Limb (tissue), 2 donors: ENCODE measurements at regions not wholly inside any gene's neighbourhood (a gene's known extent, or its start where the extent isn't known, plus 50 kb on each side); places are given as distances from the start of the nearest gene placed in this dataset.

Experiments used
- DNase-seq, 2 donors: peaks; one replicate each; pipeline ENCODE4 v3.0.0-alpha.2; 2016; ENCODE audit errors: extremely low spot score in 2 of 2

DNA sequence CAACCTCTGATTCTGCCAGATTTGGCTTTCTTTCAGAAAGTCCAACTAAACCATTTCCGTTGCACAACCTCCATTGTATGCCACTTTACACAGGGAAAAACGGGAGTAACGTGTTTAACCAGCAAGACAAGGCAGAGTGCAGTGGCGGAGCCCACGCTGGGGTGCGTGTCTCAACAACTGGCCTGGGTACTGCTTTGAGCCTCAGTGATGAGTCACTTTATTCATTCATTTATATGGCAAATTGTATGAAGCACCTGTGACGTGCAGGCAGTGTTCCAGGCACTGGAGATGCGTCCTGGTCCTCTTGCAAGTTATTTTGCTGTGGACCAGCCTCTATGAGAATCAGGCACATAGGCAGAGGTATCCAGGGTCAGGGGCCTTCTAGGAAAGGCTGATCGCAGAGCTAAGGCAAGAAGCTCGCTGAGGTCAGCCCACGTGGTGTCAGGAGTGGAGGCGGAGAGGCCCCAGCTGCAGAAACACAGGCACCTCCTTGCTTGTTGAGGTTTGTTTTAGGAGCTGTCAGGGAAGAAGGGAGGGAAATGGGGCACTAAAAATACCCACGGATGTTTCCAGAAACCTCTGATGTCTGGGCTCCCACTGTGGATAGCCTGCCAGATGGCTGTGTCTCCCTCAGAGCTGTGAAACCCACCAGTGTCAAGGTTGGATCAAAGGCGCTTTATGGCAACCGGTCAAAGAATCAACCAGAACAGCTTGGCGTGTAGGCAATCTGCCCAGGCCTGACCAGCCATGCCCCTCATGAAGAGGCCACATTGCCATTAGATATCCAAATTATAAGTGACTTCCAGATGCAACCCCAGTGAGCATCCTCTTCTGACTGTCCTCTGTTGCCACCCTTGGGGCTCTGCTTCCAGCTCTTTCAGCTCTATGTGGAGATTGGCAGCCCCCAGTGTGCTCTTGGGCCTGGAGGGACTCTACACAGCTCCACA is 157.2 kb downstream of the CD83 start:
- no peak for DNase-seq

- DNase-seq = peak in 1 of 2 donors; percentile 37
Measured at GRCh38 chr6:14275493-14275851, 157.9 kb downstream of the CD83 start.

DNA sequence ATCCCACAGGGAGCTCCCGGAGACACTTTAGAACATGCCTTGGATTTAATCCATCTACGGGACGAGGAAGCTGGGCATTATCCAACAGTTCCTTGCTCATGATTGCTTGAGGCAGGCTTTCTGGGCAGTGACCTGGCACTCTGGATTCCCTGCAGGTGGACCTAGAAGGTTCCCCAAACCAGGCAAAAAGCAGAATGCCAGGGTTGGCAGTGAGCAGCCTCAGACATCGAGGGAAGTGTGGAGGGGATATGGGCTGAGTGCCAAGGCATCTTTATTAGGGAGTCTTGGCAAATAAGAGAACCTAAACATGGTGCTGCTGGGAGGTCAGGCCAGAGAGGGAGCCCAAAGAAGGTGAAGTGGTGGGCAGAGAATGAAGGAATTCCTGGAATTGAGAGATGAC is 158.5 kb downstream of the CD83 start:
- no peak for DNase-seq

GRCh38 chr6:14276667-14277404 is 159.3 kb downstream of the CD83 start:
- DNase-seq = no peak

- no peak for DNase-seq
Measured at GRCh38 chr6:14277405-14277930, 159.9 kb downstream of the CD83 start.

- no peak for DNase-seq
Measured at GRCh38 chr6:14278006-14278405, 160.4 kb downstream of the CD83 start.

DNA sequence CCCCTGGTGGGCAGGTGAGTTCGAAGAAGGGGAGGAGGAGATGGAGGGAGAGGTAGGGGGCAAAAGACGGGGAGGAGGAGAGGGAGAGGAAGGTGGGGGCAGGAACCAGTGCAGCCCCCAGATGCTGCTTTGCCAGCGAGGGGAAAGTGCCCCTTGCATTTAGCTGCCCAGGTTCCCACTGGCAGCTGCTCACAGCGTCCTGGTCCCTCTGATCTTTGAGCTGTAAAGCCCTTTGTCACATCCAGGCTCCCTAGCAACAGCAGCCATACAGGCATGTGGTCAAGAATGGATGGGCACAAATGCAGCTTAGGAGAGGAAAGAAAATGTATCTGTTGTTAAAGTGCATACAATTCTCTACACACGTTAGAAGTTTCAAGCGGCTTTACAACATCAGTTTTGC is 160.9 kb downstream of the CD83 start:
- no peak for DNase-seq

- no peak for DNase-seq
Measured at GRCh38 chr6:14280006-14280510, 162.5 kb downstream of the CD83 start.

- DNase-seq = no peak
Measured at GRCh38 chr6:14280766-14281293, 163.3 kb downstream of the CD83 start.

DNA sequence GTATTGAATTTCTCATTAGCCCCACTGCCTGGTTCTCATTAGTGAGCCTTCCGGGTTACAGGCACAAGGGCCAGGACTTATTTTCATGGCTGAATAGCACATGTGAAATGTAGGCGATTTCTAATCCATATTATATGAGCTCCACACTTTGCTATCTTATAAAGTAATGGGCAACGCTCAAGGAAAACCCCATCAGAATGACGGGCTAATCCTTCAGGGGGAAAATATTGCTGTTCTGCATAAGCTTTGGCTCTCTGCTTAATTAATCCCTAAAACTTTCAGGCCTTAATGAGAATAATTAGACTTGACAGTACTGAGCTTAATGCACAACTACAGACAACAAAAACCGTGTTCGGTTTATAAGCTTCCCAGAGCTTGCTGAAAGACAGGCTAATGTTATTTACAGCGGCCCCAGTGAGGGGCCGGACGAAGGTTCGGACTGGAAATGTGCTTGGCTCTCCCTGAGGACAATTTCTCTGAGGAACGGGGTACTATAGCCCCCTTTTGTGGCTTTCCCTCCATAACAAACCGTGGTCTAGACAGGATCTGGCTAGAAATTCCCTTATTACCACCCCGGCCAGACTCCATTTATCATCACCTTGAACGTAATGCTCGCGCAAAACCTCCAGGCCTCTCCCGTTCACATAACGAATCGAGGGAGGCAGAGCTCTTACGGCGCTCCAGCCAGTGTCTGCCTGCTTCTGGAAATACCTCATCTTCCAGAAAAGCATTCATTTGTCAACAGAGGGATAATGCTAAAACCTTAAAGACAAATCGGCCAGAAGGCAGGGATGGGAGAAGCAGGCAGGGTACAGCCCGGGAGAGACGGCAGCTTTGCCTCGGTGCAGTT is 164.5 kb downstream of the CD83 start:
- peak in 1 of 2 donors; percentile 56 for DNase-seq

DNA sequence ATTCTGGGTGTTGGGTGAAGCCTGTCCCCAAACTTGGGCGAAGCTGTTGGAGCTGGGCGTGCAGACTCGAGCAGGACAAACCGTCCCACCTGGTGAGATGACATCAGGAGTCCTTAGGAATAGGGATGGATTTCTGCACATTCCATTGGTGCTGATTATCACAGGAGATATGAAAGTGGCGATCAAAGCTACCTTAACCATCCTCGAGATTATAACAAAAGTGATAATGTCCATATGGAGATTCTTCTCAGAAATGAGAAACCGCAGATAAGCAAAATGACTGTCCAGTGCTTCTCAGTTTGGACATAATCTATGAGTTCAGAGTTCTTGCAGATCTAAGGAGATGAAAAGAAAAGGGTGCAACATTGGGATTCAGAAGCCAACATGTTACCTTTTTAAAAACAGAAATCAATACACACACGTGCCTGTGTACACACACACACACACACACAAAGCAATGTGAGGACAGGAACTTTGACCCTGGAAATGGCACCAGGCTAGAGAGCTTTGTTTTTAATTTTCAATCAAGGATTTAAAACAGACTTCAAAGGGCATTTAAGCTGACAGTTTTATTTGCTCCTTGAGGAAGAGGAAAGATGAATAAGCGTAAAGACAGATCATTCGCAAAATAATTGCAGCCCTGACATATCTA is 165.4 kb downstream of the CD83 start:
- DNase-seq = no peak

DNA sequence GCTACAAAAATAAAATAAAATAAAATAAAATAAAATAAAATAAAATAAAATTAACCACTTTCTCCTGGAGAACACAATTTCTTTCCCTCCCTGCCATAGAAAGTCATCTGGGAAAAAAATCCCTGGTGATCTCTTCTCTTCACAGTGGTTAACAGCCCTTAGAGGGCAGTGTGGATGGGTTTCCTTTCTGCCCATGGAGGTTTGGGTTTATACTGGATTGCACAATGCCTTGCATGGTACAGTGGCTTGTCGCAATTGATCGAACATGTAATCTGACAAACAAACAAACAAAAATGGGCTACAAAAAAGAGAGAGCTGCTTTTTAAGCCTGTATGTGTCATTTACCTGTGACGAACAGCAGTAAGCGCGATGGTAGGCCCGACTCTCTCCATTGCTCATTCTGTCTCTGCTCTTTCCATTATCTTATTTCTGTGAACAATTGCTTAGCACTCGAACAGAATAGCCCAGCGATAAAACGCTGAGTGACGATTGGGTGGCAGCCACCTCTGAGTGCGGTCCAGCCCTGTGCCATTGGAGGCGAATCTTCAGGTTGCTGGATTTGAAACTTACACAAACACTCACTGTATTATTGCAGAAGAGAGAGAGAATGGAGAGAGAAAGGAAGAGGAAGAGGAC is 166.1 kb downstream of the CD83 start:
- no peak for DNase-seq

GRCh38 chr6:14284969-14285590 is 167.5 kb downstream of the CD83 start:
- no peak for DNase-seq

DNA sequence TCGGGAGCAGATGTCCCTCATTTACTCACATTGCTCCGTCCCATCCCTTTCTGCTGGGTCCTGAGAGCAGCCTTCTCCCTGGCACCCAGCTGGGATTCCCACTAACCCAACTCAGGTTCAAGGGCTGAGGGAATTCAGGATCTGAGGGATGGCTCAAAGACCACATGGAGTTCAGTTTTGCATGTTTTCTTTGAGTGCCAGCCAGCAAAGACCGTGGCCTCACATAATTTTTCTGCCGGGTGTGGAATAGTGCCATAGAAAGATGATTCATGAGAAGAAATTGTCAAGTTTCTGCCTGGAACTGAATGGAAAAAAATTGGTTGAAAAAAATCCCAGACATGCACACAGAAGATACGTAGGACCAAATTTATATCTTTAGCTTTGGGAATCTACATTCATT is 168.6 kb downstream of the CD83 start:
- DNase-seq = peak; percentile 34 to 42

DNA sequence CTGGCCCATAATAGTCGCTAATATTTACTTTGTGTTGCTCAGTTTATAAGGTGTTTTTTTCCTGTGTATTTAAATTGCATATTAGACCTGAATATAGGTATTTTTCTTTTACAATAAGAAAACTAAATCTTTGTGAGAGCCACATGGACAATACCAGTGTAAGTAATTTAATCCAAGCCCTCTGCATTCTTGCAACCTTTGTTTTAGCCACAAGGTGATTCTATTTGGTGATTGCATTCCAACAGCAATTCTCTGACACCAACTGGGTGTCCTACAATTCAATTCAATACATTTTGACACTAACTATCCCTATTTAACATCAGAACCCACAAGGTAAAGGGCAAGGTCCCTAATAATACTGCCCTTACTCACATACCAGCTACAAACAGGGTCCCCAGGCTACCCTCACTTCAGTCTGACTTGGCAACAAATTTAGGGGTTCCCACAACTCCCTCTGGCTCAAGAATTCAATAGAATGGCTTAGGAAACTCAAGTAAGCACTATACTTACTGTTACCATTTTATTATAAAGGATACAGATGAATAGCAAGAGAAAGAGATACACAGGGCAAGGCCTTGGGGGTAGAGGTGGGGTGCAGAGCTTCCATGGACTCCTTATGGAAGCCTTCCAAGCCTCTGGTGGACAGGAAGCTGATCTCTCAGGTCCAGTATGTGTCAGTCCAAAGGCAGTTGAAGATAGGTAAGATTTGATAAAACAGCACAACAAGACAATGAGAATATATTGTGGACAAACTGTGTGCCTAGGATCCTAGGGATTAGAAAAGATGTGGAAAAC is 169.3 kb downstream of the CD83 start:
- no peak for DNase-seq

DNA sequence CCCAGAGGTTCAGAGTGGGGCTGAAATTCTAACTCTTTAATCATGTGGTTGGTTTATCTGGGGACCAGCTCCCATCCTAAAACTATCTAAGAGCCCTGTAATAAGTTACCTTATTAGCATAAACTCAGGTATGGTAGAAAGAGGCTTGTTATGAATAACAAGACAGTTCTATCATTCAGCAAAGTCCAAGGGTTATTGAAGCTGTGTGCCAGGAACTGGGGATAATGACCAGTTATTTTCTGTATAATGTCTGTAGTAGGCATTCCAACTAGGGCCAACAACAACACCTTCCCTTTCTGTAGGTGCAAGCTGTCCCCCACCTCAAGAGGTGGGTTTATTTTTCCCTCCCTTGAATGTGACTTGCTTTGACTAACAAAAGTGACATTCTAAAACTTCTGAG is 170.1 kb downstream of the CD83 start:
- DNase-seq = no peak

- no peak for DNase-seq
Measured at GRCh38 chr6:14288910-14289309, 171.3 kb downstream of the CD83 start.

- DNase-seq = no peak
Measured at GRCh38 chr6:14290041-14290771, 172.6 kb downstream of the CD83 start.
